Kidney (tissue), 13 donors: ENCODE measurements at regions not wholly inside any gene's neighbourhood (a gene's known extent, or its start where the extent isn't known, plus 50 kb on each side); places are given as distances from the start of the nearest gene placed in this dataset.

Source experiments
- DNase-seq, 5 donors: peaks; one replicate each; pipeline ENCODE4 v3.0.0-alpha.2; 2013 to 2020
- FAIRE-seq: peaks from 2 replicates; lab custom pipeline; 2012; peaks lifted over from hg19 to GRCh38; lab: Jason Lieb, UNC
- H3K27ac ChIP-seq, 2 donors: one replicate each; pipeline ENCODE4 v1.7.0; 2013; ENCODE audit warnings: low read depth in 2 of 2, low read length in 2 of 2, inconsistent platforms in 1 of 2
- H3K27me3 ChIP-seq: one replicate; pipeline ENCODE4 v1.7.1; 2013; ENCODE audit warnings: low read length, inconsistent platforms; ENCODE audit not compliant: control insufficient read depth, insufficient read depth
- H3K36me3 ChIP-seq, 3 donors: one replicate each; pipeline versions ENCODE4 v1.7.0 to v1.7.1; 2013; ENCODE audit warnings: low read length in 3 of 3, control low read depth in 1 of 3, inconsistent platforms in 1 of 3; ENCODE audit not compliant: insufficient read depth in 3 of 3, control insufficient read depth in 2 of 3
- H3K4me1 ChIP-seq, 3 donors: one replicate each; pipeline versions ENCODE4 v1.7.0 to v1.7.1; 2013; ENCODE audit warnings: low read length in 3 of 3, inconsistent platforms in 1 of 3, low read depth in 1 of 3; ENCODE audit not compliant: control insufficient read depth in 2 of 3, insufficient read depth in 2 of 3
- H3K4me3 ChIP-seq, 3 donors: one replicate each; pipeline versions ENCODE4 v1.7.0 to v1.8.1; 2013; ENCODE audit warnings: low read length in 3 of 3, control low read depth in 1 of 3, inconsistent platforms in 1 of 3
- H3K9ac ChIP-seq, 3 donors: one replicate each; pipeline versions ENCODE4 v1.7.0 to v1.7.1; 2013; ENCODE audit warnings: low read length in 3 of 3, control low read depth in 1 of 3, inconsistent platforms in 1 of 3
- H3K9me3 ChIP-seq, 3 donors: one replicate each; pipeline versions ENCODE4 v1.7.0 to v1.7.1; 2013; ENCODE audit warnings: low read length in 3 of 3, control low read depth in 1 of 3, inconsistent platforms in 1 of 3; ENCODE audit not compliant: control insufficient read depth in 2 of 3, insufficient read depth in 1 of 3
- intact Hi-C: fragments of 100-400 bp; cut with DNase I; formaldehyde crosslinking; loops from one replicate; pipeline ENCODE4 v1.11.1; 2022
- TF ChIP-seq, protein P1 (sequence below): IDR thresholded peaks from 3 replicates; pipeline ENCODE4 v1.5.1; 2012; ENCODE audit warnings: mild to moderate bottlenecking, moderate library complexity, borderline replicate concordance; ENCODE audit not compliant: insufficient read depth; ENCODE audit errors: extremely low read depth
- donor health status: control.
- donor health status: control.
- donor health status: control.
- donor health status: control.
- donor health status: control.
- donor health status: DM: yes; HTN: yes; CAD: no.
- donor health status: Normal renal cell carcinoma (clear cell type).

DNA sequence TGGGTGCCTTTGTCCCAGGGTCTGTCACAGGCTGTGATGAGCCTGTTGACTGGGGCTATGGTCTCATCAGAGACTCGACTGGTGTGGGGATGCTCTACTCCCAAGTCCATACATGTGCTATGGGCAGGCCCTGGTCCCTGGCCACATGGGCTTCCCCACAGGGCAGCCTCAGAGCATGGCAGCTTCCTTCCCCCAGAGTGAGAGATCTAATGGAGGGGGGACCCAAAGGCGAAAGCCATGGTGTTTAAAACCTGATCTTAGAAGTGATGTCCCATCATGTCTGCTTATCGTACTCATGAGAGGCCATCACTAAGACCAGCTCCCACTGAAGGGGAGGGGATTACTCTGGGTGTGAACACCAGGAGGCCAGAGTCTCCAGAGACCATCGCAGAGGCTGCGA is 279.0 kb upstream of the RTL1 start:
- FAIRE-seq (no peak), DNase-seq (peak in 1 of 5 donors; percentile 46)
- H3K27ac ChIP-seq: no peak overlapping the region
- no peak overlapping the region for H3K9ac ChIP-seq
- H3K27me3 ChIP-seq: no peaks in the 10 kb centered on the region
- H3K9me3 ChIP-seq: peaks cover 0 to 5% (median 0%) of the 10 kb centered on the region in 3 donors
- TF ChIP-seq, protein P1, sequence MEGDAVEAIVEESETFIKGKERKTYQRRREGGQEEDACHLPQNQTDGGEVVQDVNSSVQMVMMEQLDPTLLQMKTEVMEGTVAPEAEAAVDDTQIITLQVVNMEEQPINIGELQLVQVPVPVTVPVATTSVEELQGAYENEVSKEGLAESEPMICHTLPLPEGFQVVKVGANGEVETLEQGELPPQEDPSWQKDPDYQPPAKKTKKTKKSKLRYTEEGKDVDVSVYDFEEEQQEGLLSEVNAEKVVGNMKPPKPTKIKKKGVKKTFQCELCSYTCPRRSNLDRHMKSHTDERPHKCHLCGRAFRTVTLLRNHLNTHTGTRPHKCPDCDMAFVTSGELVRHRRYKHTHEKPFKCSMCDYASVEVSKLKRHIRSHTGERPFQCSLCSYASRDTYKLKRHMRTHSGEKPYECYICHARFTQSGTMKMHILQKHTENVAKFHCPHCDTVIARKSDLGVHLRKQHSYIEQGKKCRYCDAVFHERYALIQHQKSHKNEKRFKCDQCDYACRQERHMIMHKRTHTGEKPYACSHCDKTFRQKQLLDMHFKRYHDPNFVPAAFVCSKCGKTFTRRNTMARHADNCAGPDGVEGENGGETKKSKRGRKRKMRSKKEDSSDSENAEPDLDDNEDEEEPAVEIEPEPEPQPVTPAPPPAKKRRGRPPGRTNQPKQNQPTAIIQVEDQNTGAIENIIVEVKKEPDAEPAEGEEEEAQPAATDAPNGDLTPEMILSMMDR: no peak
- intact Hi-C loops: no loop called here
- no peak overlapping the region for H3K4me3 ChIP-seq
- H3K4me1 ChIP-seq: no peaks in the 10 kb centered on the region
- no peaks in the 10 kb centered on the region for H3K36me3 ChIP-seq

DNA sequence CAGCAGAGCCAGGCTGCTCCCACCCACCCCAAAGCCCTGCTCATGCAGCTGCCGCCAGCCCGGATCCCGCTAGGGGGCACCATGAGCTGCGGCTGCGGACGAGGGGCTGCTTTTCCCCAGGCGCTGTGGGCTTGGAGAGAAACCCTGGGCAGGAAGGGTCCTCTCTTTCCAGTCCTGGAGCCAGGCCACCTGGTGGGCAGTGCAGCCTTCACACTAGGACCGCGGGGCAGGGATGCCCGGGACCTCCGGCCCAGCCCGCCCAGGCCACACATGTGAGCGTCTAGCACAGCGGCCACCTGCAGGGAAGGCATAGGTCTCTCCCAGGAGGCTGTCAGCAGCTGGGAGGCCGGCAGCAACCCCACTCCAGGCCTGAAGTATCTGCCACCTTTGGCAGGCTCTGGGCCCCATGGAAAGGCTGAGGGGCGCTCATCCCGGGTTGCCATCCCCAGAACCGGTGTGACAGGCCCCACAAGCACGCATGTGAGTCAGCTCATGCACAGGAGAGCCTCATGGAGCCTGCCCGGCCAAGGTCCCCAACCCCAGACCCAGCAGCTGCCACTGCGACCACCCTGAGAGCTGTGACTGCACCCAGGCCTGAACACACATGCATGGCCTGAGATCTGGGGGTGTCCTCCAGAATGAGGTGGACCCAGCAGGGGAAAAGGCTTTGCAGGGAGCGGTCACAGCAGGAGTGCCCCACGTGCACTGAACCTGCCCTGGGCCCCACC is 280.0 kb upstream of the RTL1 start:
- Histone ChIP-seq H3K9ac (no peak overlapping the region), H3K9me3 (peaks cover 0 to 5% (median 0%) of the 10 kb centered on the region in 3 donors), H3K36me3 (no peaks in the 10 kb centered on the region), H3K27ac (no peak overlapping the region), H3K4me3 (no peak overlapping the region), H3K27me3 (no peaks in the 10 kb centered on the region), H3K4me1 (no peaks in the 10 kb centered on the region)
- FAIRE-seq: no peak
- intact Hi-C loops: no loop called here
- TF ChIP-seq, protein P1: peak; percentile 12
- DNase-seq: peak; percentile 61 to 82 (median 80)

DNA sequence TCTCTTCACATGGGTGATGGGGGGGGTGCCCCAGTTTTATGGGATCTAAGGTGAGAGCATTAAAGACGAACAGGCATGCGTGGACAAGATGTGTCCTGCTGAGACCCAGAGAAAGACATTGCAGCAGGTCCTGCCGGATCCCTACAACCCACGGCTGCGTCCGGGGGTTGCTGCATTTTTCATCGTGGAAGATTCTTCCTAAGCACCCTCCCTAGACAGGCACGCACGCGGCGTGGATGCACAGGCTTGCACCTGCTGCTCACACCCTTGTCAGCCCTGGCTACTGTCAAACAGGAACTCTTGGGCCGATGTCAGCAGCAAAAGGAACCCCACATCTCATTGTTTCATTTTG is 280.6 kb upstream of the RTL1 start:
- H3K27me3 ChIP-seq: no peaks in the 10 kb centered on the region
- FAIRE-seq: no peak
- intact Hi-C loops: no loop called here

More for the DNA sequence above, 280.6 kb upstream of the RTL1 start:
- Histone ChIP-seq H3K36me3 (no peaks in the 10 kb centered on the region), H3K4me1 (no peaks in the 10 kb centered on the region), H3K4me3 (no peak overlapping the region), H3K27ac (no peak overlapping the region), H3K9ac (no peak overlapping the region), H3K9me3 (peaks cover 0 to 5% (median 0%) of the 10 kb centered on the region in 3 donors)
- TF ChIP-seq, protein P1: no peak
- peak in 1 of 5 donors; percentile 18 for DNase-seq
